ENCODE measurements at regions not wholly inside any gene's neighbourhood (a gene's known extent, or its start where the extent isn't known, plus 50 kb on each side); places are given as distances from the start of the nearest gene placed in this dataset.

DNA sequence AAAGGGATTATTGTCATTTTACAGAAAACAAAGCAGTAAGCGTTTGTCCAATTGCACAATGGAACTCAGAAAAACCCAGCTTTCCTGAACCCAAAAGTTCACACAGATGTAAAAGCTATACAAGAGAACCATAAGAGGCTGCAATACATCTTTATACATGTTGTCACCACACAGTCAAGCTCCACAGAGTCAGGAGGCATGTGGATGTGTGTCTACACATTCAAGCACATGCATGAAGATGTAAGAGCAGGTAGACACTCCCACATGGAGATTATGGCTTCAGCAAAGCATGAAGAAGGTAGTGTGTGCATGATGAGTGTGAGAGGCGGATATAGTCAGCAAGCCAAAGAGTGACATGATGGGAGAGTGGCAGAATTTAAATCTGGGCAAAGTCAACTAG is 124.7 kb upstream of the THBS1 start:
- TF ChIP-seq, protein P1, sequence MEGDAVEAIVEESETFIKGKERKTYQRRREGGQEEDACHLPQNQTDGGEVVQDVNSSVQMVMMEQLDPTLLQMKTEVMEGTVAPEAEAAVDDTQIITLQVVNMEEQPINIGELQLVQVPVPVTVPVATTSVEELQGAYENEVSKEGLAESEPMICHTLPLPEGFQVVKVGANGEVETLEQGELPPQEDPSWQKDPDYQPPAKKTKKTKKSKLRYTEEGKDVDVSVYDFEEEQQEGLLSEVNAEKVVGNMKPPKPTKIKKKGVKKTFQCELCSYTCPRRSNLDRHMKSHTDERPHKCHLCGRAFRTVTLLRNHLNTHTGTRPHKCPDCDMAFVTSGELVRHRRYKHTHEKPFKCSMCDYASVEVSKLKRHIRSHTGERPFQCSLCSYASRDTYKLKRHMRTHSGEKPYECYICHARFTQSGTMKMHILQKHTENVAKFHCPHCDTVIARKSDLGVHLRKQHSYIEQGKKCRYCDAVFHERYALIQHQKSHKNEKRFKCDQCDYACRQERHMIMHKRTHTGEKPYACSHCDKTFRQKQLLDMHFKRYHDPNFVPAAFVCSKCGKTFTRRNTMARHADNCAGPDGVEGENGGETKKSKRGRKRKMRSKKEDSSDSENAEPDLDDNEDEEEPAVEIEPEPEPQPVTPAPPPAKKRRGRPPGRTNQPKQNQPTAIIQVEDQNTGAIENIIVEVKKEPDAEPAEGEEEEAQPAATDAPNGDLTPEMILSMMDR (IDR thresholded peaks at IDR 0.05) = no peak
- TF ChIP-seq RAD21 (conservative IDR thresholded peaks at IDR 0.05 in 1 of 2, IDR thresholded peaks at IDR 0.05 in 1 of 2) (no peak), MAFK (IDR thresholded peaks at IDR 0.05; ENCODE audit: partially characterized antibody) (no peak), REST (IDR thresholded peaks at IDR 0.05) (no peak), KDM1A (IDR thresholded peaks at IDR 0.05; ENCODE audit: low read depth) (no peak), PHF8 (IDR thresholded peaks at IDR 0.05; ENCODE audit: borderline replicate concordance, low read depth) (no peak)

All from A549 (cell line).